ENCODE measurements at regions not wholly inside any gene's neighbourhood (a gene's known extent, or its start where the extent isn't known, plus 50 kb on each side); places are given as distances from the start of the nearest gene placed in this dataset.

DNA sequence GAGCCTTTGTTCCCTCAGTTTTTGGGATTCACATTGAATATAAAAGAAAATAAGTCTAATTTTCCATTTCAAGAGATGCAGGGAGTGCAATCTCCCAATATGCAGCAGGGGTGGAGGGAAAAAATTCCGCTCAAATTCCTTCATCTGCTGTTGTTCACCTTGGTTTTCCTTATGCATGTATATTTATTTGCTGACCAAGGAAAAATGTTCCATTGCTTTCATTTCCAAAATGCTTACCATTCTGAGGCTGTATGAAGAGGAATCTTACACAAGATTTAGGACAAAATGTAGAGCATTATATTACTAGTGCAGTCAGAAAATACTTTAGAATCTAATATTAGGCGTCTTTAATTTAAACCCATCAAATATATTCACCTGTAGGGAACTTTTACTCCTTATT is 863.9 kb downstream of the EPHA3 start:
- no peak for DNase-seq (ENCODE audit: low read depth in 4 of 6, low spot score in 6 of 6)
- H3K9me3 ChIP-seq (ENCODE audit: control insufficient read depth, insufficient read depth, low read length): no peaks in the 10 kb centered on the region
- H3K36me3 ChIP-seq (ENCODE audit: control insufficient read depth, insufficient read depth, low read length): no peaks in the 10 kb centered on the region
- H3K4me1 ChIP-seq (ENCODE audit: control insufficient read depth, insufficient read depth, low read length): no peaks in the 10 kb centered on the region
- H3K4me3 ChIP-seq (ENCODE audit: low read depth, low read length): no peak overlapping the region
- no peaks in the 10 kb centered on the region for H3K27me3 ChIP-seq (ENCODE audit: control insufficient read depth, insufficient read depth, low read length)
- no peak overlapping the region for H3K27ac ChIP-seq (ENCODE audit: low read depth, low read length)
- WGBS (ENCODE audit: insufficient coverage): no CpG with 5 or more reads among the region's 2 CpGs

DNA sequence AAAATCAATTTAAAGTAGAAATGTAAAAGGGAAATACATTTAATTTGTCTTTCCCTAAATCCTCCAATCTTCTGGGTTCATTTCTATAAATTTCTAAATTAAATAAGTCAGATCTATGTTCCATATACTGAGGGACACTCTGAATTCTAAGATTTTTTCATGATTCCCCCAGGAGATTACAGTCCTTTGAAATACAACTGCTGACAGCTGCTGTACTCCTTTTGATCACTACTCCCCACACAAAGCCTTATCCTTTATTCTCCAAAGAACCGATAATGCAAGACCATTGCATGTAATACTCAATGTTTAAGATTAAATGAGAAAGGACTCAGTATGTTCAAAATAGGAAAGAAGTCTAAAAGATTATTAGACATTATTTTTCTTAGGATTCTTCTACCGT is 865.7 kb downstream of the EPHA3 start:
- no peak for DNase-seq (ENCODE audit: low read depth in 4 of 6, low spot score in 6 of 6)
- H3K27ac ChIP-seq (ENCODE audit: low read depth, low read length): no peak overlapping the region
- H3K9me3 ChIP-seq (ENCODE audit: control insufficient read depth, insufficient read depth, low read length): no peaks in the 10 kb centered on the region
- H3K36me3 ChIP-seq (ENCODE audit: control insufficient read depth, insufficient read depth, low read length): no peaks in the 10 kb centered on the region
- no peak overlapping the region for H3K4me3 ChIP-seq (ENCODE audit: low read depth, low read length)
- H3K4me1 ChIP-seq (ENCODE audit: control insufficient read depth, insufficient read depth, low read length): no peaks in the 10 kb centered on the region
- WGBS (ENCODE audit: insufficient coverage): no CpG with 5 or more reads among the region's 2 CpGs
- no peaks in the 10 kb centered on the region for H3K27me3 ChIP-seq (ENCODE audit: control insufficient read depth, insufficient read depth, low read length)

DNA sequence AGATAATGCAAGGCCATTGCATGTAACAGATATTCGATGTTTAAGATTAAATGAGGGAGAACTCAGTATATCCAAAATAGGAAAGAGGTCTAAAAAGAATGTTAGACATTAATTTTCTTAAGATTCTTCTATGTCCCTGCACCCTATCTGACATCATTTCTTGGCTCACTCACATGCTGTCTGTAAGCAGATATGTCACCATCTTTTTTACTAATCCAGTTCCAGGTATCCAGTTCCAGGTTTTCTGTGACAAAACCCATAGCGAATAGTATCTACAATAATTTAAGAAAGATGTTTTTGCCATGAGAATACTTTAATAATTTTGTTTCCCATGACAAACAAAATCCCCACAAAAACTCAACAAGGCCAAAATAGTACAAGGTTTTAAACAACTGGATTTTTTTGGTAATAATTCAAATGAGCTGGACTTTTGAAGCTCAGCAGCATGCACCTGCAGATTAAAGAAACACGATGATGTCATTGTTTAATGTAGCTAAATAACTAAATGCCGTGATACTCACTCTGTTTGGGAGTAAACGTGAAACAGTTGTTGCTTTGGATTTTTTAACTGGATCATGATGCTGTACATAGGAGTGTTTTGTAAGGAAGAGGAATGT is 867.6 kb downstream of the EPHA3 start:
- 94% methylated on average over 2 of the region's 5 CpGs for WGBS (ENCODE audit: insufficient coverage)
- H3K27ac ChIP-seq (ENCODE audit: low read depth, low read length): no peak overlapping the region
- no peaks in the 10 kb centered on the region for H3K4me1 ChIP-seq (ENCODE audit: control insufficient read depth, insufficient read depth, low read length)
- no peak for DNase-seq (ENCODE audit: low read depth in 4 of 6, low spot score in 6 of 6)
- H3K4me3 ChIP-seq (ENCODE audit: low read depth, low read length): no peak overlapping the region
- no peaks in the 10 kb centered on the region for H3K27me3 ChIP-seq (ENCODE audit: control insufficient read depth, insufficient read depth, low read length)
- no peaks in the 10 kb centered on the region for H3K9me3 ChIP-seq (ENCODE audit: control insufficient read depth, insufficient read depth, low read length)
- H3K36me3 ChIP-seq (ENCODE audit: control insufficient read depth, insufficient read depth, low read length): no peaks in the 10 kb centered on the region

GRCh38 chr3:89983449-89983848 is 876.0 kb downstream of the EPHA3 start:
- WGBS (ENCODE audit: insufficient coverage): 100% methylated on average over 1 of the region's 2 CpGs
- no peak for DNase-seq (ENCODE audit: low read depth in 4 of 6, low spot score in 6 of 6)
- H3K4me1 ChIP-seq (ENCODE audit: control insufficient read depth, insufficient read depth, low read length): no peaks in the 10 kb centered on the region
- H3K27me3 ChIP-seq (ENCODE audit: control insufficient read depth, insufficient read depth, low read length): no peaks in the 10 kb centered on the region
- no peaks in the 10 kb centered on the region for H3K9me3 ChIP-seq (ENCODE audit: control insufficient read depth, insufficient read depth, low read length)
- no peak overlapping the region for H3K4me3 ChIP-seq (ENCODE audit: low read depth, low read length)
- no peaks in the 10 kb centered on the region for H3K36me3 ChIP-seq (ENCODE audit: control insufficient read depth, insufficient read depth, low read length)
- H3K27ac ChIP-seq (ENCODE audit: low read depth, low read length): no peak overlapping the region

GRCh38 chr3:90005281-90005847 is 897.9 kb downstream of the EPHA3 start:
- Histone ChIP-seq H3K4me1 (ENCODE audit: control insufficient read depth, insufficient read depth, low read length) (no peaks in the 10 kb centered on the region), H3K27ac (ENCODE audit: low read depth, low read length) (no peak overlapping the region), H3K4me3 (ENCODE audit: low read depth, low read length) (no peak overlapping the region), H3K9me3 (ENCODE audit: control insufficient read depth, insufficient read depth, low read length) (no peaks in the 10 kb centered on the region), H3K27me3 (ENCODE audit: control insufficient read depth, insufficient read depth, low read length) (no peaks in the 10 kb centered on the region), H3K36me3 (ENCODE audit: control insufficient read depth, insufficient read depth, low read length) (no peaks in the 10 kb centered on the region)
- DNase-seq (ENCODE audit: low read depth in 4 of 6, low spot score in 6 of 6): peak in 1 of 6 donors; percentile 42
- WGBS (ENCODE audit: insufficient coverage): no CpG with 5 or more reads among the region's 4 CpGs

DNA sequence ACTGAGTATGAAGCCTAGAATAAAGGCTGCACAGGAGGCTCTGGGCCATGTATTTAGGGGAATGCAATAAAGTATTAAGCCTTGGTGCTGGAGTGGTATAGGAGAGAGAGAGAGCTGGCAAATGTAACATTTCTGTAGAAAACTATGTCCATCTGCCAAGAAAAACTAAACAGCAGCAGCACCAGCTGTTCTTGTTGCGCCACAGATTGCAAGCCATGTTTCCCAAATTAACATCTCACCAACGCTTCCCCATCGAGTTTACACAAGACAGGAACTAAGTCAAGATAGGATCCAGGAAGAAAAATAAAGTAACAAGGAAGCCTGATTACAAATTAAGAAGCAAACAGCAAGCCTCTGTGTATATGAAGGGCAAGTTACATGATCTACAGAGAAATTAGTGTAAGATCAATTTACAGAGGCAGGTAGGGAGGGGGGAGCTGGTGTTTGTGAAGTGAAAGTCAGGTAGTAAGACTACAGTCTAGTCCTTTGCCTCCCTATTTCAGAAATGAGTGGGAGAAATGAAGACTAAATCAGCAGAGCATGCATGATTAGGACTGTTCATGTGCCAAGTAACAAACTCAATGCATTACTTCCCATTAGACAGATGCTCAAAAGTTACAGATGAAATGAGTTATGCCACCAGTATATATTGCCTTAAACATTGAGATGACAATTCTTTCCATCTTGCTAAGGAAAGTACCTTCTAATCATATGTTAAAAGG is 900.5 kb downstream of the EPHA3 start:
- no CpG with 5 or more reads among the region's 3 CpGs for WGBS (ENCODE audit: insufficient coverage)
- Histone ChIP-seq H3K9me3 (ENCODE audit: control insufficient read depth, insufficient read depth, low read length) (no peaks in the 10 kb centered on the region), H3K4me3 (ENCODE audit: low read depth, low read length) (no peak overlapping the region), H3K4me1 (ENCODE audit: control insufficient read depth, insufficient read depth, low read length) (no peaks in the 10 kb centered on the region), H3K27ac (ENCODE audit: low read depth, low read length) (no peak overlapping the region), H3K36me3 (ENCODE audit: control insufficient read depth, insufficient read depth, low read length) (no peaks in the 10 kb centered on the region), H3K27me3 (ENCODE audit: control insufficient read depth, insufficient read depth, low read length) (no peaks in the 10 kb centered on the region)
- peak in 2 of 6 donors; percentile 78 to 86 for DNase-seq (ENCODE audit: low read depth in 4 of 6, low spot score in 6 of 6)

DNA sequence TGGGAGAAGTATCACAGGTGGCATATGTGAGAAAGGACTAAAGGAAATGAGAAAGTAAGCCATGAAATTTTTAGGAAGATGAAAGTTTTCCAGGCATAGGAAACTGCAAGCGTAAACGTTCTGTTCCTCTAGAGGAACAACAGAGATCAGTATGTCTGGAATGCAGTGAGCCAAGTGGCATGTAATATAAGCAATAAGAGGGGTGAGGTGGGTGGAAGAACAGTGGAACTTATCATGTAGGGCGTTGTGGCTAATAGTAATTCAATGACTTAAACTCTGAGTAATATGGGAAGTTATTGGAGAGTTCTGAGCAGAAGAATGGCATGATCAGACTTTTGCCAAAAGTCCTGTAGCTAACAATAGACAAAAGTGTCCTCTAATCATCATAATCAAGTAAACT is 902.9 kb downstream of the EPHA3 start:
- Histone ChIP-seq H3K27ac (ENCODE audit: low read depth, low read length) (no peak overlapping the region), H3K4me1 (ENCODE audit: control insufficient read depth, insufficient read depth, low read length) (no peaks in the 10 kb centered on the region), H3K4me3 (ENCODE audit: low read depth, low read length) (no peak overlapping the region), H3K9me3 (ENCODE audit: control insufficient read depth, insufficient read depth, low read length) (no peaks in the 10 kb centered on the region), H3K27me3 (ENCODE audit: control insufficient read depth, insufficient read depth, low read length) (no peaks in the 10 kb centered on the region), H3K36me3 (ENCODE audit: control insufficient read depth, insufficient read depth, low read length) (no peaks in the 10 kb centered on the region)
- WGBS (ENCODE audit: insufficient coverage): 66% methylated on average over 2 of the region's 3 CpGs
- DNase-seq (ENCODE audit: low read depth in 4 of 6, low spot score in 6 of 6): no peak

- no peaks in the 10 kb centered on the region for H3K27me3 ChIP-seq (ENCODE audit: control insufficient read depth, insufficient read depth, low read length)
Measured at GRCh38 chr3:90011131-90011530, 903.7 kb downstream of the EPHA3 start.

GRCh38 chr3:90011596-90011995 is 904.2 kb downstream of the EPHA3 start:
- no peak for DNase-seq (ENCODE audit: low read depth in 4 of 6, low spot score in 6 of 6)
- Histone ChIP-seq H3K27ac (ENCODE audit: low read depth, low read length) (no peak overlapping the region), H3K4me3 (ENCODE audit: low read depth, low read length) (no peak overlapping the region), H3K36me3 (ENCODE audit: control insufficient read depth, insufficient read depth, low read length) (no peaks in the 10 kb centered on the region), H3K4me1 (ENCODE audit: control insufficient read depth, insufficient read depth, low read length) (no peaks in the 10 kb centered on the region), H3K27me3 (ENCODE audit: control insufficient read depth, insufficient read depth, low read length) (no peaks in the 10 kb centered on the region), H3K9me3 (ENCODE audit: control insufficient read depth, insufficient read depth, low read length) (no peaks in the 10 kb centered on the region)
- 60% methylated on average over 1 of the region's 4 CpGs for WGBS (ENCODE audit: insufficient coverage)

More at GRCh38 chr3:90011131-90011530, 903.7 kb downstream of the EPHA3 start:
- Histone ChIP-seq H3K4me3 (ENCODE audit: low read depth, low read length) (no peak overlapping the region), H3K36me3 (ENCODE audit: control insufficient read depth, insufficient read depth, low read length) (no peaks in the 10 kb centered on the region), H3K9me3 (ENCODE audit: control insufficient read depth, insufficient read depth, low read length) (no peaks in the 10 kb centered on the region), H3K4me1 (ENCODE audit: control insufficient read depth, insufficient read depth, low read length) (no peaks in the 10 kb centered on the region), H3K27ac (ENCODE audit: low read depth, low read length) (no peak overlapping the region)
- DNase-seq (ENCODE audit: low read depth in 4 of 6, low spot score in 6 of 6): peak in 2 of 6 donors; percentile 28 to 49
- 22% methylated on average over 5 of the region's 5 CpGs for WGBS (ENCODE audit: insufficient coverage)

DNA sequence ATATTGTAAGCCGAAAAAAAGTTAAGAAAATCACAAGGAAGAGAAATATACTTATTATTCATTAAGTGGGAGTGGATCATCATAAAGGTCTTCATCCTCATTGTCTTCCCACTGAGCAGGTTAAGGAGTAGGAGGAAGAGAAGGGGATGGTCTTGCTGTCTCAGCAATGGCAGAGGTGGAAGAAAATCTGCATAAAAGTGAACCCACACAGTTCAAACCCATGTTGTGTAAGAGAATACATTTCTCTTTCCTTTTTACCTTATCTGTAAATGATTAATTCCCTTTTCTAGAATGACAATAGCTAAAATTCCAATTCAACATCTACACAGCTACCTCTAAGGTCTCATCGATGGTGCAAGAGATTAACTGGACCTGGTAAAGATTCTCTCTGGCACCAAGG is 904.6 kb downstream of the EPHA3 start:
- Histone ChIP-seq H3K9me3 (ENCODE audit: control insufficient read depth, insufficient read depth, low read length) (no peaks in the 10 kb centered on the region), H3K27me3 (ENCODE audit: control insufficient read depth, insufficient read depth, low read length) (no peaks in the 10 kb centered on the region), H3K4me1 (ENCODE audit: control insufficient read depth, insufficient read depth, low read length) (no peaks in the 10 kb centered on the region), H3K27ac (ENCODE audit: low read depth, low read length) (no peak overlapping the region), H3K4me3 (ENCODE audit: low read depth, low read length) (no peak overlapping the region), H3K36me3 (ENCODE audit: control insufficient read depth, insufficient read depth, low read length) (no peaks in the 10 kb centered on the region)
- no peak for DNase-seq (ENCODE audit: low read depth in 4 of 6, low spot score in 6 of 6)
- WGBS (ENCODE audit: insufficient coverage): 71% methylated on average over 1 of the region's 2 CpGs
